SK-N-SH treated with all-trans-retinoic acid at 6 μM for 48 hours (cell line): ENCODE measurements at regions not wholly inside any gene's neighbourhood (a gene's known extent, or its start where the extent isn't known, plus 50 kb on each side); places are given as distances from the start of the nearest gene placed in this dataset.

ENCODE experiments used
- CREB5 ChIP-seq: fragments of 250-450 bp; sonication (Bioruptor Pico); IDR thresholded peaks from 2 replicates; pipeline ENCODE4 v1.5.1; 2020; ENCODE audit warnings: low read depth, mild to moderate bottlenecking, moderate library complexity
- PPARA ChIP-seq: fragments of 250-450 bp; sonication (Bioruptor Pico); IDR thresholded peaks from 2 replicates; pipeline ENCODE4 v1.5.0; 2020; ENCODE audit warnings: mild to moderate bottlenecking, borderline replicate concordance
- TSHZ2 ChIP-seq: fragments of 250-450 bp; sonication (Bioruptor Pico); IDR thresholded peaks from 2 replicates; pipeline ENCODE4 v1.5.0; 2020; ENCODE audit warnings: mild to moderate bottlenecking, moderate library complexity
- ZFP3 ChIP-seq: fragments of 250-450 bp; sonication (Bioruptor Pico); IDR thresholded peaks from 2 replicates; pipeline ENCODE4 v1.5.0; 2020; ENCODE audit warnings: mild to moderate bottlenecking, moderate library complexity
- ZFP30 ChIP-seq: fragments of 450-650 bp; formaldehyde crosslinking; IDR thresholded peaks from 2 replicates; pipeline ENCODE4 v1.5.0; 2022; ENCODE audit warnings: mild to moderate bottlenecking, moderate library complexity

GRCh38 chr6:141925001-141925400, 207.7 kb upstream of the GJE1 start:
- TF ChIP-seq ZFP3 (CRISPR knock-in tag) (no peak), PPARA (CRISPR knock-in tag) (no peak), TSHZ2 (CRISPR knock-in tag) (no peak), CREB5 (CRISPR knock-in tag) (no peak), ZFP30 (CRISPR knock-in tag) (no peak)
